ENCODE measurements at regions not wholly inside any gene's neighbourhood (a gene's known extent, or its start where the extent isn't known, plus 50 kb on each side); places are given as distances from the start of the nearest gene placed in this dataset.

DNA sequence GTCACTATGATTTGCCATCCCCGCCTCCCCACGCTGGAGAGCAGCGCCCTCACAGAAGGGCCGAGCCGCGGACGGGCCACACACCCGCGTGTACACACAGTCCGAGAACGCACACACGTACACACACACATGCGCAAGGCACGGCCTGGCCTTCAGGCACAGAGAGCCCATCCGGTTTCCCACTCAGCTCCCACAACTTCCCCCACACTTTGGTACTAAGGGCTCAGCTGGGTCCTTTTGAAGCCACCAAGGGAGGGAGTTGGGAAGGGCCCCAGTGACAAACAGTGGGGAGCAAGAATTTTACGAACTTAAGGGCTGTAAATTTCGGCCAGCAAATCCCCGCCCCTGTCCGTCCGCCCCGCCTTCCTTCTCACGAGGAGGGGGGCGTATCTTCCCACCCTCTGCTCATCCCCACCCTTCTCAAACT is 133.3 kb upstream of the HAND1 start:
- H3K4me2 ChIP-seq (ENCODE audit: low read length): peak overlapping the region; percentile 93
- ChIA-PET POLR2A (ENCODE audit: unreplicated experiment) (no interaction called here), CTCF (no interaction called here)
- no peaks in the 10 kb centered on the region for H4K20me1 ChIP-seq (ENCODE audit: low read length)
- peaks cover 33% of the 10 kb centered on the region; the same call in 1 of the 2 replicates for H3K27me3 ChIP-seq (ENCODE audit: low read length)
- H3K36me3 ChIP-seq (ENCODE audit: low read depth, low read length): no peaks in the 10 kb centered on the region
- H3K4me3 ChIP-seq (ENCODE audit: low read length): peak overlapping the region; percentile 58
- DNase-seq: no peak
- no peaks in the 10 kb centered on the region for H3K9me3 ChIP-seq (ENCODE audit: low read length)
- no peaks in the 10 kb centered on the region for H3K9me2 ChIP-seq (replicated peaks; ENCODE audit: low read length)
- peaks cover 6% of the 10 kb centered on the region; the same call in 1 of the 2 replicates for H3K4me1 ChIP-seq (ENCODE audit: insufficient read depth, low read length)
- H3F3A ChIP-seq (ENCODE audit: low read length, unreplicated experiment): no peaks in the 10 kb centered on the region
- BruUV-seq (replicated peaks): no TSS peak
- peak; percentile 31; the same call in 1 of the 2 replicates for ATAC-seq
- H3K79me2 ChIP-seq (ENCODE audit: low read length): no peaks in the 10 kb centered on the region
- no peak overlapping the region for H3K27ac ChIP-seq (ENCODE audit: low read length)
- no peak for TF ChIP-seq EZH2phosphoT487 (IDR thresholded peaks at IDR 0.05; ENCODE audit: borderline replicate concordance, low read length)
- TF ChIP-seq, protein P1, sequence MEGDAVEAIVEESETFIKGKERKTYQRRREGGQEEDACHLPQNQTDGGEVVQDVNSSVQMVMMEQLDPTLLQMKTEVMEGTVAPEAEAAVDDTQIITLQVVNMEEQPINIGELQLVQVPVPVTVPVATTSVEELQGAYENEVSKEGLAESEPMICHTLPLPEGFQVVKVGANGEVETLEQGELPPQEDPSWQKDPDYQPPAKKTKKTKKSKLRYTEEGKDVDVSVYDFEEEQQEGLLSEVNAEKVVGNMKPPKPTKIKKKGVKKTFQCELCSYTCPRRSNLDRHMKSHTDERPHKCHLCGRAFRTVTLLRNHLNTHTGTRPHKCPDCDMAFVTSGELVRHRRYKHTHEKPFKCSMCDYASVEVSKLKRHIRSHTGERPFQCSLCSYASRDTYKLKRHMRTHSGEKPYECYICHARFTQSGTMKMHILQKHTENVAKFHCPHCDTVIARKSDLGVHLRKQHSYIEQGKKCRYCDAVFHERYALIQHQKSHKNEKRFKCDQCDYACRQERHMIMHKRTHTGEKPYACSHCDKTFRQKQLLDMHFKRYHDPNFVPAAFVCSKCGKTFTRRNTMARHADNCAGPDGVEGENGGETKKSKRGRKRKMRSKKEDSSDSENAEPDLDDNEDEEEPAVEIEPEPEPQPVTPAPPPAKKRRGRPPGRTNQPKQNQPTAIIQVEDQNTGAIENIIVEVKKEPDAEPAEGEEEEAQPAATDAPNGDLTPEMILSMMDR (conservative IDR thresholded peaks at IDR 0.05; ENCODE audit: low read depth, low read length): no peak
- TF ChIP-seq EZH2 (IDR thresholded peaks at IDR 0.05; ENCODE audit: low read length, unreplicated experiment): no peak
- H3K9ac ChIP-seq (ENCODE audit: low read length): no peak overlapping the region
- H2AFZ ChIP-seq (ENCODE audit: low read length): peak overlapping the region; percentile 73
- intact Hi-C loops (cut with micrococcal nuclease): loop anchor here (2.0 to 10.0 kb wide), 2 partner anchors 91 to 637 kb away; no protein-coding TSS in a partner anchor

DNA sequence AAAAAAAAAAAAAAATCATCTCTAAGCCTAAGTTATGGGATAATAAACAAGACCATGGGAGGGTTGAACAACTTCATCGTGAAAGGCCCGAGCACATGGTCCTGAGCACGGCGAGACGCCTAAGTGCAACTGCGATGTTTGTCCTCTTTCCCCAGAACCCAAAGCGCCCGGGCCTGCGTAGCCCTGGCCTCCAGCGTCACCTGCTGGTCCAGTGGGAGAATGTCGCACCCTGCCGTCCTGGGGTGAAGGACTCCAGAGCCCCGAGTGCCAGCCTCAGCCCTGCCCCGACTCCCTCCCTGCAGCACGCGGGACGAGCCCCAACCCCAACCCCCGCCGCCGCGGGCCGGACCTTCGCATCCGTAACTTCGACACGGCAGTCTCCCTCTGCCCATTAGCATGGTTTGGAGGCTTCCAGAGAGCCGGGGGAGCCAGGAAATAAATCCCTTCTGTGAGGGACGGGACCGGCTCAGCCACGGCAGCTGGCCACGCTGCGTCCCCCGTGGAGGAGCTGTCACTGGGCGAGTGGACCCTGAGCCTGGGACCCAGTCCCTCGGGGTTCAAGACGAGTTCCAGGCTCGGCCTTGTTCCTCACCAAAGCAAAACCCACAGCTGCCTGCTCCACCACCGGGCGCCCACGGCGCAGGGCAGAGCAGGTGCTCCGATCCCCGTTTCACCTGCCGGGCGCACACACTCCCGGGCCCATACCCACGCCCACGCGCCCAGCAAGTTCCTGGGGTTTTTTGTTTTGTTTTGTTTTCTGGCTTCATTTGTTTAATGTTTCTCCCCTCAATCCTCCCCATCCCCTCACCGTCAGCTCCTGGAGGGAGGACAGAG is 132.5 kb upstream of the HAND1 start:
- POLR2A ChIA-PET (ENCODE audit: unreplicated experiment): no interaction called here
- H4K20me1 ChIP-seq (ENCODE audit: low read length): no peaks in the 10 kb centered on the region
- peak overlapping the region; percentile 93 for H3K4me2 ChIP-seq (ENCODE audit: low read length)
- CTCF ChIA-PET: no interaction called here
- no TSS peak for BruUV-seq (replicated peaks)
- intact Hi-C loops (cut with micrococcal nuclease): loop anchor here (1.0 to 10.0 kb wide), 3 partner anchors 90 to 636 kb away; no protein-coding TSS in a partner anchor
- peak overlapping the region; percentile 67 for H3K4me3 ChIP-seq (ENCODE audit: low read length)
- peak; percentile 77 for DNase-seq
- peaks cover 6% of the 10 kb centered on the region; the same call in 1 of the 2 replicates for H3K4me1 ChIP-seq (ENCODE audit: insufficient read depth, low read length)
- H3K9me3 ChIP-seq (ENCODE audit: low read length): no peaks in the 10 kb centered on the region
- TF ChIP-seq, protein P1 (conservative IDR thresholded peaks at IDR 0.05; ENCODE audit: low read depth, low read length): peak; percentile 79
- TF ChIP-seq EZH2phosphoT487 (IDR thresholded peaks at IDR 0.05; ENCODE audit: borderline replicate concordance, low read length): no peak
- TF ChIP-seq EZH2 (IDR thresholded peaks at IDR 0.05; ENCODE audit: low read length, unreplicated experiment): no peak
- H3K9ac ChIP-seq (ENCODE audit: low read length): no peak overlapping the region
- no peaks in the 10 kb centered on the region for H3K36me3 ChIP-seq (ENCODE audit: low read depth, low read length)
- no peaks in the 10 kb centered on the region for H3K9me2 ChIP-seq (replicated peaks; ENCODE audit: low read length)
- H3K79me2 ChIP-seq (ENCODE audit: low read length): no peaks in the 10 kb centered on the region
- peak overlapping the region; percentile 77 for H2AFZ ChIP-seq (ENCODE audit: low read length)
- ATAC-seq: peak; percentile 94
- H3K27ac ChIP-seq (ENCODE audit: low read length): no peak overlapping the region
- H3K27me3 ChIP-seq (ENCODE audit: low read length): peaks cover 32% of the 10 kb centered on the region; the same call in 1 of the 2 replicates
- no peaks in the 10 kb centered on the region for H3F3A ChIP-seq (ENCODE audit: low read length, unreplicated experiment)

DNA sequence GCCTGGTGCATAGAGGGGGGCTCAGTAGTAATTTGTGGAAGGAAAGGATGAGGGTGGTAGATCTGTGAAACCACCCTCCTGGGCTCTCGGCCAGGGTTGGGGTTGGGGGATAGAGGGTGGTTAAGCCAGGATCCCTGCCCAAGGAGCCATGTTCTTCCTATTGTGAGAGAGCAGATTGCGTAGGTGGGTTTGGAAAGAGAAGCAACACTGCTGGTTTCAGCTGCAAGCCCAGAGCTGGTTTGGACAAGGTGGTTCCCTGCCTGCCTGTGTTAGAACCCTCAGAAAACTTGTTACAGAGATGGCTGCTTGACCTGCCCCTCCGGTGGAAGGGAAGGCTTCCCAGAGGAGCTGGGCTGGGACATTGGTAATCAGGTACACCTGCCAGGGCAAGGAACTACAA is 131.2 kb upstream of the HAND1 start:
- Histone ChIP-seq H3K9me2 (replicated peaks; ENCODE audit: low read length) (no peaks in the 10 kb centered on the region), H3K36me3 (ENCODE audit: low read depth, low read length) (no peaks in the 10 kb centered on the region), H3K9me3 (ENCODE audit: low read length) (no peaks in the 10 kb centered on the region), H3K27me3 (ENCODE audit: low read length) (peaks cover 22% of the 10 kb centered on the region; the same call in 1 of the 2 replicates), H2AFZ (ENCODE audit: low read length) (no peak overlapping the region), H3K4me3 (ENCODE audit: low read length) (no peak overlapping the region), H4K20me1 (ENCODE audit: low read length) (no peaks in the 10 kb centered on the region), H3F3A (ENCODE audit: low read length, unreplicated experiment) (no peaks in the 10 kb centered on the region), H3K79me2 (ENCODE audit: low read length) (no peaks in the 10 kb centered on the region), H3K4me2 (ENCODE audit: low read length) (no peak overlapping the region), H3K4me1 (ENCODE audit: insufficient read depth, low read length) (peaks cover 6% of the 10 kb centered on the region; the same call in 1 of the 2 replicates), H3K9ac (ENCODE audit: low read length) (no peak overlapping the region), H3K27ac (ENCODE audit: low read length) (no peak overlapping the region)
- no TSS peak for BruUV-seq (replicated peaks)
- intact Hi-C loops (cut with micrococcal nuclease): no loop called here
- ATAC-seq (no peak), DNase-seq (no peak)
- POLR2A ChIA-PET (ENCODE audit: unreplicated experiment): no interaction called here
- TF ChIP-seq EZH2 (IDR thresholded peaks at IDR 0.05; ENCODE audit: low read length, unreplicated experiment): no peak
- TF ChIP-seq, protein P1 (conservative IDR thresholded peaks at IDR 0.05; ENCODE audit: low read depth, low read length): no peak
- TF ChIP-seq EZH2phosphoT487 (IDR thresholded peaks at IDR 0.05; ENCODE audit: borderline replicate concordance, low read length): no peak
- CTCF ChIA-PET: no interaction called here
